ENCODE measurements at regions not wholly inside any gene's neighbourhood (a gene's known extent, or its start where the extent isn't known, plus 50 kb on each side); places are given as distances from the start of the nearest gene placed in this dataset.

- Histone ChIP-seq H3K4me1 (ENCODE audit: control insufficient read depth, insufficient read depth, low read length) (peaks cover 11% of the 10 kb centered on the region), H3K27ac (ENCODE audit: low read length) (no peak overlapping the region), H3K9me3 (replicated peaks; ENCODE audit: control insufficient read depth, low read depth, low read length) (no peaks in the 10 kb centered on the region), H3K4me3 (ENCODE audit: low read length) (no peak overlapping the region), H3K27me3 (ENCODE audit: control insufficient read depth, insufficient read depth, low read length) (peaks cover 5% of the 10 kb centered on the region), H3K36me3 (ENCODE audit: control insufficient read depth, insufficient read depth, low read length) (no peaks in the 10 kb centered on the region)
- WGBS (ENCODE audit: insufficient coverage), result 83% methylated on average over 5 of the region's 7 CpGs
- no peak for DNase-seq
Observed at GRCh38 chr1:5794279-5794678, 197.9 kb downstream of the NPHP4 start.

- H3K27me3 ChIP-seq (ENCODE audit: control insufficient read depth, insufficient read depth, low read length), result peaks cover 5% of the 10 kb centered on the region
- H3K4me3 ChIP-seq (ENCODE audit: low read length), result no peak overlapping the region
- no peak for DNase-seq
- H3K27ac ChIP-seq (ENCODE audit: low read length), result no peak overlapping the region
- no peaks in the 10 kb centered on the region for H3K9me3 ChIP-seq (replicated peaks; ENCODE audit: control insufficient read depth, low read depth, low read length)
- 73% methylated on average over 2 of the region's 4 CpGs for WGBS (ENCODE audit: insufficient coverage)
- H3K4me1 ChIP-seq (ENCODE audit: control insufficient read depth, insufficient read depth, low read length), result peaks cover 11% of the 10 kb centered on the region
- no peaks in the 10 kb centered on the region for H3K36me3 ChIP-seq (ENCODE audit: control insufficient read depth, insufficient read depth, low read length)
Observed at GRCh38 chr1:5793516-5793915, 198.7 kb downstream of the NPHP4 start.

- no peaks in the 10 kb centered on the region for H3K4me1 ChIP-seq (ENCODE audit: control insufficient read depth, insufficient read depth, low read length)
- H3K4me3 ChIP-seq (ENCODE audit: low read length), result no peak overlapping the region
- H3K27ac ChIP-seq (ENCODE audit: low read length), result no peak overlapping the region
- no peaks in the 10 kb centered on the region for H3K36me3 ChIP-seq (ENCODE audit: control insufficient read depth, insufficient read depth, low read length)
- no peaks in the 10 kb centered on the region for H3K27me3 ChIP-seq (ENCODE audit: control insufficient read depth, insufficient read depth, low read length)
- DNase-seq, result no peak
- 94% methylated on average over 3 of the region's 6 CpGs for WGBS (ENCODE audit: insufficient coverage)
- H3K9me3 ChIP-seq (replicated peaks; ENCODE audit: control insufficient read depth, low read depth, low read length), result no peaks in the 10 kb centered on the region
Observed at GRCh38 chr1:5781079-5781478, 211.1 kb downstream of the NPHP4 start.

- Histone ChIP-seq H3K27me3 (ENCODE audit: control insufficient read depth, insufficient read depth, low read length) (no peaks in the 10 kb centered on the region), H3K9me3 (replicated peaks; ENCODE audit: control insufficient read depth, low read depth, low read length) (no peaks in the 10 kb centered on the region), H3K27ac (ENCODE audit: low read length) (no peak overlapping the region), H3K4me1 (ENCODE audit: control insufficient read depth, insufficient read depth, low read length) (no peaks in the 10 kb centered on the region), H3K4me3 (ENCODE audit: low read length) (no peak overlapping the region), H3K36me3 (ENCODE audit: control insufficient read depth, insufficient read depth, low read length) (no peaks in the 10 kb centered on the region)
- DNase-seq, result no peak
- WGBS (ENCODE audit: insufficient coverage), result 80% methylated on average over 2 of the region's 4 CpGs
Observed at GRCh38 chr1:5780324-5780716, 211.9 kb downstream of the NPHP4 start.

- Histone ChIP-seq H3K9me3 (replicated peaks; ENCODE audit: control insufficient read depth, low read depth, low read length) (no peaks in the 10 kb centered on the region), H3K4me3 (ENCODE audit: low read length) (no peak overlapping the region), H3K27ac (ENCODE audit: low read length) (no peak overlapping the region), H3K36me3 (ENCODE audit: control insufficient read depth, insufficient read depth, low read length) (no peaks in the 10 kb centered on the region), H3K27me3 (ENCODE audit: control insufficient read depth, insufficient read depth, low read length) (no peaks in the 10 kb centered on the region), H3K4me1 (ENCODE audit: control insufficient read depth, insufficient read depth, low read length) (no peaks in the 10 kb centered on the region)
- DNase-seq, result no peak
- 79% methylated on average over 23 of the region's 24 CpGs for WGBS (ENCODE audit: insufficient coverage)
Observed at GRCh38 chr1:5779608-5780323, 212.5 kb downstream of the NPHP4 start.

- H3K4me1 ChIP-seq (ENCODE audit: control insufficient read depth, insufficient read depth, low read length), result peaks cover 1% of the 10 kb centered on the region
- H3K27me3 ChIP-seq (ENCODE audit: control insufficient read depth, insufficient read depth, low read length), result no peaks in the 10 kb centered on the region
- H3K9me3 ChIP-seq (replicated peaks; ENCODE audit: control insufficient read depth, low read depth, low read length), result no peaks in the 10 kb centered on the region
- H3K27ac ChIP-seq (ENCODE audit: low read length), result no peak overlapping the region
- 89% methylated on average over 7 of the region's 12 CpGs for WGBS (ENCODE audit: insufficient coverage)
- H3K36me3 ChIP-seq (ENCODE audit: control insufficient read depth, insufficient read depth, low read length), result no peaks in the 10 kb centered on the region
- DNase-seq, result no peak
- no peak overlapping the region for H3K4me3 ChIP-seq (ENCODE audit: low read length)
Observed at GRCh38 chr1:5776035-5776550, 216.1 kb downstream of the NPHP4 start.

- Histone ChIP-seq H3K36me3 (ENCODE audit: control insufficient read depth, insufficient read depth, low read length) (no peaks in the 10 kb centered on the region), H3K4me3 (ENCODE audit: low read length) (no peak overlapping the region), H3K27ac (ENCODE audit: low read length) (no peak overlapping the region), H3K4me1 (ENCODE audit: control insufficient read depth, insufficient read depth, low read length) (peaks cover 8% of the 10 kb centered on the region), H3K9me3 (replicated peaks; ENCODE audit: control insufficient read depth, low read depth, low read length) (no peaks in the 10 kb centered on the region), H3K27me3 (ENCODE audit: control insufficient read depth, insufficient read depth, low read length) (no peaks in the 10 kb centered on the region)
- 28% methylated on average over 3 of the region's 6 CpGs for WGBS (ENCODE audit: insufficient coverage)
- DNase-seq, result no peak
Observed at GRCh38 chr1:5774019-5774418, 218.2 kb downstream of the NPHP4 start.

- WGBS (ENCODE audit: insufficient coverage), result 67% methylated on average over 1 of the region's 2 CpGs
Observed at GRCh38 chr1:5771788-5772187, 220.4 kb downstream of the NPHP4 start.

GRCh38 chr1:5770981-5771765, 221.1 kb downstream of the NPHP4 start:
- 2% methylated on average over 18 of the region's 23 CpGs for WGBS (ENCODE audit: insufficient coverage)
- H3K36me3 ChIP-seq (ENCODE audit: control insufficient read depth, insufficient read depth, low read length), result no peaks in the 10 kb centered on the region
- no peaks in the 10 kb centered on the region for H3K9me3 ChIP-seq (replicated peaks; ENCODE audit: control insufficient read depth, low read depth, low read length)
- peaks cover 2% of the 10 kb centered on the region for H3K27me3 ChIP-seq (ENCODE audit: control insufficient read depth, insufficient read depth, low read length)
- H3K27ac ChIP-seq (ENCODE audit: low read length), result no peak overlapping the region
- H3K4me3 ChIP-seq (ENCODE audit: low read length), result no peak overlapping the region
- H3K4me1 ChIP-seq (ENCODE audit: control insufficient read depth, insufficient read depth, low read length), result peaks cover 10% of the 10 kb centered on the region
- DNase-seq, result peak; percentile 53

More at GRCh38 chr1:5771788-5772187, 220.4 kb downstream of the NPHP4 start:
- peaks cover 8% of the 10 kb centered on the region for H3K4me1 ChIP-seq (ENCODE audit: control insufficient read depth, insufficient read depth, low read length)
- H3K36me3 ChIP-seq (ENCODE audit: control insufficient read depth, insufficient read depth, low read length), result no peaks in the 10 kb centered on the region
- no peak for DNase-seq
- H3K4me3 ChIP-seq (ENCODE audit: low read length), result no peak overlapping the region
- H3K9me3 ChIP-seq (replicated peaks; ENCODE audit: control insufficient read depth, low read depth, low read length), result no peaks in the 10 kb centered on the region
- H3K27me3 ChIP-seq (ENCODE audit: control insufficient read depth, insufficient read depth, low read length), result peaks cover 2% of the 10 kb centered on the region
- no peak overlapping the region for H3K27ac ChIP-seq (ENCODE audit: low read length)

- Histone ChIP-seq H3K9me3 (replicated peaks; ENCODE audit: control insufficient read depth, low read depth, low read length) (no peaks in the 10 kb centered on the region), H3K4me3 (ENCODE audit: low read length) (no peak overlapping the region), H3K4me1 (ENCODE audit: control insufficient read depth, insufficient read depth, low read length) (peaks cover 19% of the 10 kb centered on the region), H3K27ac (ENCODE audit: low read length) (no peak overlapping the region), H3K36me3 (ENCODE audit: control insufficient read depth, insufficient read depth, low read length) (no peaks in the 10 kb centered on the region), H3K27me3 (ENCODE audit: control insufficient read depth, insufficient read depth, low read length) (peaks cover 2% of the 10 kb centered on the region)
- WGBS (ENCODE audit: insufficient coverage), result no CpG with 5 or more reads among the region's 5 CpGs
- DNase-seq, result no peak
Observed at GRCh38 chr1:5769760-5770159, 222.5 kb downstream of the NPHP4 start.
